ENCODE measurements at regions not wholly inside any gene's neighbourhood (a gene's known extent, or its start where the extent isn't known, plus 50 kb on each side); places are given as distances from the start of the nearest gene placed in this dataset.

GRCh38 chr15:37594417-37594816 lies 340.0 kb upstream of the TMCO5A start:
- TF ChIP-seq CTCF (IDR thresholded peaks at IDR 0.05; ENCODE audit: low read depth, low read length, poor library complexity, severe bottlenecking) (no peak), EZH2phosphoT487 (IDR thresholded peaks at IDR 0.05; ENCODE audit: borderline replicate concordance, low read length) (no peak)
